Panc1 (cell line): ENCODE measurements at regions not wholly inside any gene's neighbourhood (a gene's known extent, or its start where the extent isn't known, plus 50 kb on each side); places are given as distances from the start of the nearest gene placed in this dataset.

ENCODE experiments used
- ATAC-seq: fragments of 200-7000 bp; cut with Tn5 transposase; 2 replicates; pipeline ENCODE4 v1.9.1; 2020; ENCODE audit warnings: mild to moderate bottlenecking, moderate library complexity
- BruUV-seq: library from RNA; stranded (reverse); fragments of 400-500 nt; replicated peaks from 2 replicates; lab custom pipeline; 2021; lab: Mats Ljungman, UMichigan
- CTCF ChIA-PET: fragments of 300-600 bp; sonication (Branson Sonifier 250); formaldehyde crosslinking; loops from one replicate; lab custom pipeline; 2022; ENCODE audit warnings: antibody characterized with exemption; lab: Charles Lee
- POLR2A ChIA-PET: fragments of 300-600 bp; sonication (Branson Sonifier 250); formaldehyde crosslinking; loops from one replicate; lab custom pipeline; 2022; ENCODE audit warnings: antibody characterized with exemption; lab: Charles Lee
- DNase-seq: peaks from one replicate; pipeline ENCODE4 v3.0.0-alpha.2; 2010; ENCODE audit warnings: low read depth, low spot score
- H3K27ac ChIP-seq: 2 replicates; pipeline ENCODE4 v1.5.1; 2011; ENCODE audit warnings: mild to moderate bottlenecking, low read length, inconsistent platforms
- H3K27me3 ChIP-seq: fragments of 200-500 bp; sonication (Bioruptor generic); 2 replicates; pipeline ENCODE4 v1.6.0; 2014; ENCODE audit warnings: low read length, inconsistent platforms; ENCODE audit not compliant: control insufficient read depth, insufficient read depth
- H3K36me3 ChIP-seq: fragments of 200-500 bp; sonication (Bioruptor generic); 2 replicates; pipeline ENCODE4 v1.5.1; 2014; ENCODE audit warnings: inconsistent platforms, mild to moderate bottlenecking, low read length, moderate library complexity; ENCODE audit not compliant: control insufficient read depth, insufficient read depth
- H3K4me1 ChIP-seq: 2 replicates; pipeline ENCODE4 v1.5.1; 2011; ENCODE audit warnings: inconsistent platforms, mild to moderate bottlenecking, low read length, moderate library complexity; ENCODE audit not compliant: control insufficient read depth, insufficient read depth
- H3K4me3 ChIP-seq, 2 experiments: 2 replicates each; pipeline ENCODE4 v1.5.1; 2011 to 2012; ENCODE audit warnings: low read depth in 2 of 2, low read length in 2 of 2, mild to moderate bottlenecking in 2 of 2, inconsistent platforms in 1 of 2, moderate library complexity in 1 of 2
- H3K9me3 ChIP-seq: fragments of 200-500 bp; sonication (Bioruptor generic); 2 replicates; pipeline ENCODE4 v1.5.1; 2014; ENCODE audit warnings: low read depth, mild to moderate bottlenecking, inconsistent platforms, low read length, moderate library complexity; ENCODE audit not compliant: control insufficient read depth, insufficient read depth
- CTCF ChIP-seq: fragments of 450-650 bp; IDR thresholded peaks from 2 replicates; pipeline ENCODE4 v1.5.1; 2017; ENCODE audit warnings: mild to moderate bottlenecking
- POLR2AphosphoS5 ChIP-seq: IDR thresholded peaks from 2 replicates; pipeline ENCODE4 v1.6.1; 2012; ENCODE audit warnings: mild to moderate bottlenecking, low read depth, low read length, moderate library complexity
- REST ChIP-seq, 2 experiments: IDR thresholded peaks; 2 replicates each; pipeline ENCODE4 v1.6.1; 2011 to 2012; ENCODE audit warnings: low read depth in 2 of 2, control low read depth in 1 of 2, low read length in 1 of 2, mild to moderate bottlenecking in 1 of 2, moderate library complexity in 1 of 2; ENCODE audit not compliant: insufficient read depth in 1 of 2
- SIN3A ChIP-seq: IDR thresholded peaks from 2 replicates; pipeline ENCODE4 v1.6.1; 2012; ENCODE audit warnings: low read depth, mild to moderate bottlenecking, low read length, moderate library complexity, borderline replicate concordance; ENCODE audit not compliant: insufficient read depth
- TCF7L2 ChIP-seq: IDR thresholded peaks from 2 replicates; pipeline ENCODE4 v1.6.1; 2011; ENCODE audit warnings: mild to moderate bottlenecking, low read depth, low read length, inconsistent platforms
- in situ Hi-C: cut with HindIII; loops from 2 replicates; pipeline ENCODE4 v1.10.0; 2016; ENCODE audit warnings: low sequenced_read_pairs, low pct_unique_long_range_greater_than_20kb
- intact Hi-C: fragments of 100-400 bp; cut with micrococcal nuclease; formaldehyde crosslinking; loops from one replicate; pipeline ENCODE4 v1.10.0; 2022; ENCODE audit not compliant: unreplicated experiment

- Histone ChIP-seq H3K4me3 (no peak overlapping the region), H3K4me1 (no peaks in the 10 kb centered on the region), H3K27ac (no peak overlapping the region), H3K36me3 (no peaks in the 10 kb centered on the region), H3K27me3 (no peaks in the 10 kb centered on the region), H3K9me3 (no peaks in the 10 kb centered on the region)
- CTCF ChIA-PET, result no interaction called here
- no TSS peak for BruUV-seq
- ATAC-seq, result no peak
- intact Hi-C loops (no loop called here), in situ Hi-C loops (no loop called here)
- POLR2A ChIA-PET, result no interaction called here
- TF ChIP-seq TCF7L2, result no peak
- no peak for TF ChIP-seq CTCF
- TF ChIP-seq POLR2AphosphoS5, result no peak
- no peak for TF ChIP-seq SIN3A
- no peak for TF ChIP-seq REST (IDR thresholded peaks at IDR 0.05; ENCODE audit: insufficient read depth in 1 of 2, low read depth in 2 of 2, low read length in 1 of 2)
- DNase-seq, result no peak
These were observed 105.6 kb upstream of the TRABD2B start for GRCh38 chr1:48102766-48103165.

GRCh38 chr1:48099072-48099773 lies 102.0 kb upstream of the TRABD2B start:
- POLR2A ChIA-PET, result no interaction called here
- Histone ChIP-seq H3K4me1 (no peaks in the 10 kb centered on the region), H3K27ac (no peak overlapping the region), H3K9me3 (no peaks in the 10 kb centered on the region), H3K4me3 (no peak overlapping the region), H3K36me3 (no peaks in the 10 kb centered on the region), H3K27me3 (no peaks in the 10 kb centered on the region; the same call in 1 of the 2 replicates)
- no TSS peak for BruUV-seq
- CTCF ChIA-PET, result no interaction called here
- no peak for DNase-seq
- no peak for ATAC-seq
- intact Hi-C loops (no loop called here), in situ Hi-C loops (no loop called here)
- TF ChIP-seq POLR2AphosphoS5, result no peak
- TF ChIP-seq CTCF, result no peak
- no peak for TF ChIP-seq REST (IDR thresholded peaks at IDR 0.05; ENCODE audit: insufficient read depth in 1 of 2, low read depth in 2 of 2, low read length in 1 of 2)
- no peak for TF ChIP-seq TCF7L2
